H1 (cell line): ENCODE measurements at regions not wholly inside any gene's neighbourhood (a gene's known extent, or its start where the extent isn't known, plus 50 kb on each side); places are given as distances from the start of the nearest gene placed in this dataset.

ENCODE experiments used
- CTCF ChIA-PET: fragments of 300-600 bp; sonication (Branson Sonifier 250); formaldehyde crosslinking; loops from one replicate; lab custom pipeline; 2021; ENCODE audit not compliant: partially characterized antibody; lab: Charles Lee
- POLR2A ChIA-PET: fragments of 300-600 bp; sonication (Branson Sonifier 250); formaldehyde crosslinking; loops from one replicate; lab custom pipeline; 2021; ENCODE audit warnings: inconsistent platforms; ENCODE audit not compliant: partially characterized antibody; lab: Charles Lee
- DNase-seq, 2 experiments: peaks; one replicate each; pipeline versions ENCODE4 v3.0.0 to v3.0.0-alpha.2; 2010 to 2022; ENCODE audit warnings: low spot score in 2 of 2, low read depth in 1 of 2, mixed read lengths in 1 of 2
- FAIRE-seq: peaks from 2 replicates; lab custom pipeline; 2011; peaks lifted over from hg19 to GRCh38; lab: Jason Lieb, UNC
- H2AFZ ChIP-seq: 2 replicates; pipeline ENCODE4 v1.8.1; 2012; ENCODE audit warnings: low read length, inconsistent platforms
- H2AK5ac ChIP-seq: 2 replicates; pipeline ENCODE4 v1.6.1; 2013; ENCODE audit warnings: low read depth, low read length
- H2BK120ac ChIP-seq: replicated peaks from 2 replicates; pipeline ENCODE3; 2013; ENCODE audit warnings: low read depth, low read length, inconsistent platforms
- H2BK12ac ChIP-seq: 2 replicates; pipeline ENCODE4 v1.6.1; 2013; ENCODE audit warnings: low read depth, low read length
- H2BK15ac ChIP-seq: 2 replicates; pipeline ENCODE4 v1.6.1; 2013; ENCODE audit warnings: low read length
- H2BK20ac ChIP-seq: 2 replicates; pipeline ENCODE4 v1.6.1; 2013; ENCODE audit warnings: low read length
- H2BK5ac ChIP-seq: 2 replicates; pipeline ENCODE4 v1.6.1; 2013; ENCODE audit warnings: low read depth, low read length
- H3K14ac ChIP-seq: 2 replicates; pipeline ENCODE4 v1.6.1; 2013; ENCODE audit warnings: inconsistent platforms; ENCODE audit not compliant: insufficient read length
- H3K18ac ChIP-seq: 2 replicates; pipeline ENCODE4 v1.6.1; 2013; ENCODE audit warnings: low read length; ENCODE audit errors: extremely low read depth
- H3K23ac ChIP-seq: 2 replicates; pipeline ENCODE4 v1.6.1; 2013; ENCODE audit warnings: inconsistent platforms; ENCODE audit not compliant: insufficient read length
- H3K23me2 ChIP-seq: 2 replicates; pipeline ENCODE4 v1.6.1; 2013; ENCODE audit warnings: low read depth, low read length
- H3K27ac ChIP-seq: 2 replicates; pipeline ENCODE4 v1.6.1; 2011; ENCODE audit warnings: low read depth, low read length, inconsistent platforms
- H3K27me3 ChIP-seq, 4 experiments: replicated peaks in 1 of 4; 1 replicate in 1 of 4; 2 replicates in 3 of 4; pipeline versions ENCODE4 v1.6.1 to v1.8.1; 2011 to 2013; ENCODE audit warnings: low read length in 3 of 4, mild to moderate bottlenecking in 3 of 4, inconsistent platforms in 2 of 4, mixed read lengths in 2 of 4, moderate library complexity in 1 of 4; ENCODE audit not compliant: control insufficient read depth in 3 of 4, insufficient read depth in 3 of 4; ENCODE audit errors: extremely low read depth in 1 of 4
- H3K36me3 ChIP-seq, 4 experiments: 2 replicates each; pipeline versions ENCODE4 v1.6.1 to v1.8.1; 2011 to 2013; ENCODE audit warnings: mild to moderate bottlenecking in 4 of 4, low read length in 3 of 4, moderate library complexity in 2 of 4, control low read depth in 1 of 4, inconsistent platforms in 1 of 4; ENCODE audit not compliant: insufficient read depth in 4 of 4, control insufficient read depth in 2 of 4
- H3K4ac ChIP-seq: replicated peaks from 2 replicates; pipeline ENCODE3; 2013; ENCODE audit warnings: low read length, low read depth, mixed read lengths, inconsistent platforms; ENCODE audit not compliant: insufficient read length
- H3K4me1 ChIP-seq, 4 experiments: replicated peaks in 1 of 4; 1 replicate in 1 of 4; 2 replicates in 3 of 4; pipeline versions ENCODE4 v1.6.1 to v1.8.1; 2011 to 2013; ENCODE audit warnings: low read length in 3 of 4, inconsistent platforms in 2 of 4, mixed read lengths in 1 of 4; ENCODE audit not compliant: insufficient read depth in 4 of 4, control insufficient read depth in 3 of 4
- H3K4me2 ChIP-seq, 2 experiments: 2 replicates each; pipeline versions ENCODE4 v1.6.1 to v1.8.1; 2011 to 2013; ENCODE audit warnings: low read depth in 2 of 2, low read length in 2 of 2, control low read depth in 1 of 2, inconsistent platforms in 1 of 2, mild to moderate bottlenecking in 1 of 2; ENCODE audit not compliant: insufficient read depth in 1 of 2
- H3K4me3 ChIP-seq, 4 experiments: fragments of 200-600, 300-600 bp in 1 of 4; sonication (generic), shearing (Covaris generic), sonication (Bioruptor Twin) in 1 of 4; 2 replicates each; pipeline versions ENCODE4 v1.5.1 to v1.8.1; 2011 to 2016; ENCODE audit warnings: low read length in 4 of 4, low read depth in 3 of 4, control low read depth in 2 of 4, inconsistent platforms in 2 of 4, mild to moderate bottlenecking in 2 of 4, mixed read lengths in 1 of 4, moderate library complexity in 1 of 4; ENCODE audit not compliant: insufficient read depth in 2 of 4; ENCODE audit errors: extremely low read depth in 1 of 4
- H3K56ac ChIP-seq: replicated peaks from 2 replicates; pipeline ENCODE3; 2013; ENCODE audit warnings: low read depth, mild to moderate bottlenecking, mixed read lengths, low read length, inconsistent platforms; ENCODE audit not compliant: insufficient read length
- H3K79me1 ChIP-seq: 2 replicates; pipeline ENCODE4 v1.6.1; 2013; ENCODE audit warnings: low read depth, low read length, control low read depth
- H3K79me2 ChIP-seq, 2 experiments: 2 replicates each; pipeline versions ENCODE4 v1.6.1 to v1.8.1; 2012 to 2013; ENCODE audit warnings: low read length in 2 of 2, mild to moderate bottlenecking in 2 of 2, inconsistent platforms in 1 of 2; ENCODE audit not compliant: insufficient read depth in 2 of 2, control insufficient read depth in 1 of 2
- H3K9ac ChIP-seq, 4 experiments: replicated peaks in 1 of 4; 1 replicate in 1 of 4; 2 replicates in 3 of 4; pipeline versions ENCODE4 v1.6.1 to v1.8.1; 2011 to 2013; ENCODE audit warnings: low read depth in 3 of 4, low read length in 3 of 4, control low read depth in 2 of 4, mild to moderate bottlenecking in 2 of 4, moderate library complexity in 2 of 4, inconsistent platforms in 1 of 4; ENCODE audit errors: extremely low read depth in 1 of 4
- H3K9me3 ChIP-seq, 2 experiments: 2 replicates each; pipeline versions ENCODE4 v1.6.1 to v1.8.1; 2012 to 2013; ENCODE audit warnings: mild to moderate bottlenecking in 2 of 2, moderate library complexity in 2 of 2, control low read depth in 1 of 2, inconsistent platforms in 1 of 2, low read depth in 1 of 2, low read length in 1 of 2, mixed read lengths in 1 of 2; ENCODE audit not compliant: insufficient read depth in 2 of 2
- H4K20me1 ChIP-seq, 2 experiments: replicated peaks in 1 of 2; 2 replicates each; pipeline versions ENCODE3 to v1.8.1; 2011 to 2013; ENCODE audit warnings: inconsistent platforms in 2 of 2, low read length in 2 of 2, mild to moderate bottlenecking in 1 of 2; ENCODE audit not compliant: insufficient read depth in 2 of 2, control insufficient read depth in 1 of 2
- H4K5ac ChIP-seq: 2 replicates; pipeline ENCODE4 v1.6.1; 2013; ENCODE audit warnings: low read length, low read depth, mixed read lengths, inconsistent platforms; ENCODE audit not compliant: insufficient read length
- H4K8ac ChIP-seq: 2 replicates; pipeline ENCODE4 v1.8.0; 2013; ENCODE audit warnings: mild to moderate bottlenecking, moderate library complexity, low read length, inconsistent platforms; ENCODE audit not compliant: insufficient read depth; ENCODE audit errors: extremely low read depth
- H4K91ac ChIP-seq: replicated peaks from 2 replicates; pipeline ENCODE3; 2013; ENCODE audit warnings: low read length, mixed read lengths, inconsistent platforms; ENCODE audit not compliant: insufficient read length
- SIN3A ChIP-seq, 2 experiments: IDR thresholded peaks in 1 of 2; conservative IDR thresholded peaks in 1 of 2; 2 replicates each; pipeline ENCODE4 v1.6.1; 2011 to 2012; ENCODE audit warnings: low read length in 2 of 2, improper control_type of control experiment in 1 of 2, low read depth in 1 of 2, mild to moderate bottlenecking in 1 of 2
- SUZ12 ChIP-seq: fragments of 200-600 bp; sonication (generic); IDR thresholded peaks from 2 replicates; pipeline ENCODE4 v1.6.1; 2012; ENCODE audit warnings: mild to moderate bottlenecking, inconsistent platforms, low read length, moderate library complexity, mixed read lengths
- WGBS, 2 experiments: shearing (Covaris generic) in 1 of 2; methylation state at CpG; one replicate each; pipeline versions ENCODE4 v1.1.6 to v1.1.7; 2013 to 2015; ENCODE audit warnings: low lambda C conversion rate in 2 of 2, mixed read lengths in 2 of 2, inconsistent platforms in 1 of 2, low coverage in 1 of 2, missing lambda C conversion rate in 1 of 2; ENCODE audit not compliant: insufficient replicate concordance in 2 of 2, insufficient coverage in 1 of 2, insufficient read length in 1 of 2; ENCODE audit errors: extremely low coverage in 1 of 2, missing lambda C conversion rate in 1 of 2; 5-methylcytosine and 5-hydroxymethylcytosine counted together

DNA sequence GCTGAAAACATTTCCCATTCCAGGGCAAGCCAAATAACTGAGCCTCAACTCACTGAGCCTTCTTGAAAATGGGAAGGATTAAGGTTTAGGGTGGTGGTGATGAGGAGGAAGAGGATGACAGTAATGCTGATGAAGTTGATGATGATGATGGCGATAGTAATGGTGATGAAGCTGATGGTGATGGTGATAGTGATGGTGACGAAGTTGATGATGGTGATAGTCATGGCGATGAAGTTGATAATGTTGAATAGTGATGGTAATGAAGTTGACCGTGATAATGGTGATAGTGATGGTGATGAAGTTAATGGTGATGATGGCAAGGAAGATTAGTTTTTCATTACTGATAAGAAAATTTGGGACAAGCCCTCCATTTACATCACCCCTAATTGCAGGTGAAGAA lies 285.8 kb upstream of the DYNLRB2 start:
- H2BK120ac ChIP-seq: no peak overlapping the region
- H3K23me2 ChIP-seq: peaks cover 3% of the 10 kb centered on the region; the same call in 1 of the 2 replicates
- ChIA-PET CTCF (no interaction called here), POLR2A (no interaction called here)
- no peak overlapping the region for H2BK12ac ChIP-seq
- no peak overlapping the region for H3K4me3 ChIP-seq
- H3K79me1 ChIP-seq: no peaks in the 10 kb centered on the region
- no peak overlapping the region for H4K91ac ChIP-seq
- H3K36me3 ChIP-seq: no peaks in the 10 kb centered on the region; a peak in 1 of 8 replicates
- no peaks in the 10 kb centered on the region for H3K79me2 ChIP-seq
- no peak overlapping the region for H2BK15ac ChIP-seq
- TF ChIP-seq SIN3A (conservative IDR thresholded peaks at IDR 0.05 in 1 of 2, IDR thresholded peaks at IDR 0.05 in 1 of 2; ENCODE audit: low read depth in 1 of 2, low read length in 2 of 2): no peak
- no peak for TF ChIP-seq SUZ12
- H3K9me3 ChIP-seq: no peaks in the 10 kb centered on the region
- no peak overlapping the region for H3K23ac ChIP-seq
- no peaks in the 10 kb centered on the region; a peak in 1 of 7 replicates for H3K27me3 ChIP-seq
- H2AFZ ChIP-seq: no peak overlapping the region
- no peaks in the 10 kb centered on the region for H3K4me1 ChIP-seq
- 96 to 100% methylated on average over 3 to 4 of the region's 4 CpGs for WGBS, 2 experiments
- H3K9ac ChIP-seq: no peak overlapping the region
- H2BK20ac ChIP-seq: no peak overlapping the region
- H3K56ac ChIP-seq: peak overlapping the region; percentile 12
- H4K8ac ChIP-seq: no peak overlapping the region
- H3K18ac ChIP-seq: no peak overlapping the region
- H4K20me1 ChIP-seq: no peaks in the 10 kb centered on the region
- no peak overlapping the region for H2BK5ac ChIP-seq
- no peak overlapping the region for H3K27ac ChIP-seq
- H4K5ac ChIP-seq: no peak overlapping the region
- no peak for FAIRE-seq
- no peak overlapping the region for H2AK5ac ChIP-seq
- H3K4me2 ChIP-seq: no peak overlapping the region
- no peak overlapping the region for H3K14ac ChIP-seq
- no peak overlapping the region for H3K4ac ChIP-seq
- DNase-seq: no peak
